ENCODE measurements at regions not wholly inside any gene's neighbourhood (a gene's known extent, or its start where the extent isn't known, plus 50 kb on each side); places are given as distances from the start of the nearest gene placed in this dataset.

- peaks cover 0 to 4% (median 1%) of the 10 kb centered on the region in 4 experiments; a peak in 2 of 7 replicates for H3K4me1 ChIP-seq (replicated peaks in 1 of 4; ENCODE audit: control insufficient read depth in 3 of 4, insufficient read depth in 4 of 4, low read length in 3 of 4)
- TF ChIP-seq RBBP5 (IDR thresholded peaks at IDR 0.05; ENCODE audit: borderline replicate concordance, low read depth, low read length) = no peak
- no peak for TF ChIP-seq POLR2A (IDR thresholded peaks at IDR 0.05; ENCODE audit: control extremely low read depth in 1 of 2, low read depth in 2 of 2, low read length in 2 of 2)
- H2BK20ac ChIP-seq (ENCODE audit: low read length) = no peak overlapping the region
- CTCF ChIA-PET (ENCODE audit: partially characterized antibody) = interaction anchor here (1.2 to 1.7 kb wide), 2 partner anchors 17 to 50 kb away, joined by 3 to 4 read pairs; no protein-coding TSS in a partner anchor
- H2BK15ac ChIP-seq (ENCODE audit: low read length) = no peak overlapping the region
- H2BK5ac ChIP-seq (ENCODE audit: low read depth, low read length) = no peak overlapping the region
- no peak overlapping the region for H4K5ac ChIP-seq (ENCODE audit: insufficient read length, low read depth, low read length)
- H3K14ac ChIP-seq (ENCODE audit: insufficient read length) = no peak overlapping the region
- H3K27ac ChIP-seq (ENCODE audit: low read depth, low read length) = no peak overlapping the region
- no peaks in the 10 kb centered on the region for H3K79me1 ChIP-seq (ENCODE audit: low read depth, low read length)
- H3K79me2 ChIP-seq (ENCODE audit: control insufficient read depth in 1 of 2, insufficient read depth in 2 of 2, low read length in 2 of 2) = no peaks in the 10 kb centered on the region
- H3K36me3 ChIP-seq (ENCODE audit: control insufficient read depth in 2 of 4, insufficient read depth in 4 of 4, low read length in 3 of 4) = no peaks in the 10 kb centered on the region
- H2BK120ac ChIP-seq (replicated peaks; ENCODE audit: low read depth, low read length) = no peak overlapping the region
- H2BK12ac ChIP-seq (ENCODE audit: low read depth, low read length) = no peak overlapping the region
- H3K4me2 ChIP-seq (ENCODE audit: insufficient read depth in 1 of 2, low read depth in 2 of 2, low read length in 2 of 2) = no peak overlapping the region
- no peak overlapping the region for H2AK5ac ChIP-seq (ENCODE audit: low read depth, low read length)
- no peak overlapping the region for H3K56ac ChIP-seq (replicated peaks; ENCODE audit: insufficient read length, low read depth, low read length)
- H3K4me3 ChIP-seq (ENCODE audit: extremely low read depth in 1 of 4, insufficient read depth in 2 of 4, low read depth in 3 of 4, low read length in 4 of 4) = no peak overlapping the region
- FAIRE-seq (no peak), DNase-seq (ENCODE audit: low read depth in 1 of 2, low spot score in 2 of 2) (no peak)
- H3K27me3 ChIP-seq (replicated peaks in 1 of 4; ENCODE audit: control insufficient read depth in 3 of 4, extremely low read depth in 1 of 4, insufficient read depth in 3 of 4, low read length in 3 of 4) = no peaks in the 10 kb centered on the region
- H3K23ac ChIP-seq (ENCODE audit: insufficient read length) = no peak overlapping the region
- no peak overlapping the region for H3K4ac ChIP-seq (replicated peaks; ENCODE audit: insufficient read length, low read depth, low read length)
- POLR2A ChIA-PET (ENCODE audit: partially characterized antibody) = no interaction called here
- WGBS, 2 experiments (ENCODE audit: extremely low coverage in 1 of 2, insufficient coverage in 1 of 2, insufficient read length in 1 of 2, insufficient replicate concordance in 2 of 2, low coverage in 1 of 2, low lambda C conversion rate in 2 of 2, missing lambda C conversion rate in 1 of 2) = 91% methylated on average over 13 of the region's 13 CpGs; no CpG with 5 or more reads in 1 of the 2 experiments
- H3K9ac ChIP-seq (replicated peaks in 1 of 4; ENCODE audit: extremely low read depth in 1 of 4, low read depth in 3 of 4, low read length in 3 of 4) = no peak overlapping the region
- H2AFZ ChIP-seq (ENCODE audit: low read length) = no peak overlapping the region
- H3K9me3 ChIP-seq (ENCODE audit: insufficient read depth in 2 of 2, low read depth in 1 of 2, low read length in 1 of 2) = no peaks in the 10 kb centered on the region
- no peak overlapping the region for H4K8ac ChIP-seq (ENCODE audit: extremely low read depth, insufficient read depth, low read length)
- no peaks in the 10 kb centered on the region for H3K23me2 ChIP-seq (ENCODE audit: low read depth, low read length)
- no peak overlapping the region for H4K91ac ChIP-seq (replicated peaks; ENCODE audit: insufficient read length, low read length)
- no peaks in the 10 kb centered on the region for H4K20me1 ChIP-seq (replicated peaks in 1 of 2; ENCODE audit: control insufficient read depth in 1 of 2, insufficient read depth in 2 of 2, low read length in 2 of 2)
- H3K18ac ChIP-seq (ENCODE audit: extremely low read depth, low read length) = no peak overlapping the region
Observed at GRCh38 chr20:57879779-57880570, 170.2 kb upstream of the PMEPA1 start.

Measured in H1 (cell line).